ENCODE measurements at regions not wholly inside any gene's neighbourhood (a gene's known extent, or its start where the extent isn't known, plus 50 kb on each side); places are given as distances from the start of the nearest gene placed in this dataset.

- TF ChIP-seq POLR2A (IDR thresholded peaks at IDR 0.05) (no peak), CTCF (IDR thresholded peaks at IDR 0.05) (no peak)
Observed at GRCh38 chr4:136329042-136329662, 1203.1 kb downstream of the PCDH18 start.
